HAP-1 (cell line): ENCODE measurements at regions not wholly inside any gene's neighbourhood (a gene's known extent, or its start where the extent isn't known, plus 50 kb on each side); places are given as distances from the start of the nearest gene placed in this dataset.
"Not testable (repeated sequence)": the region's sequence is repeated elsewhere in the genome, so short reads cannot be mapped to it uniquely, and the experiment has no call there.

Source experiments
- DNase-seq, 2 experiments: peaks; one replicate each; pipeline ENCODE4 v3.0.0-alpha.2; 2016 to 2020; ENCODE audit warnings: low spot score in 2 of 2
- H3K27me3 ChIP-seq: fragments of 250-450 bp; sonication (Bioruptor Pico); 2 replicates; pipeline ENCODE4 v1.5.1; 2020; ENCODE audit warnings: low read depth, mild to moderate bottlenecking, moderate library complexity
- H3K36me3 ChIP-seq: fragments of 250-450 bp; sonication (Bioruptor Pico); replicated peaks from 2 replicates; pipeline ENCODE4 v1.5.1; 2020; ENCODE audit warnings: mild to moderate bottlenecking
- H3K4me1 ChIP-seq: fragments of 250-450 bp; sonication (Bioruptor Pico); 2 replicates; pipeline ENCODE4 v1.5.1; 2020; ENCODE audit warnings: mild to moderate bottlenecking
- H3K4me3 ChIP-seq: fragments of 250-450 bp; sonication (Bioruptor Pico); 2 replicates; pipeline ENCODE4 v1.5.1; 2020; ENCODE audit warnings: mild to moderate bottlenecking, moderate library complexity
- H3K9me3 ChIP-seq: fragments of 250-450 bp; sonication (Bioruptor Pico); 2 replicates; pipeline ENCODE4 v1.5.1; 2020; ENCODE audit warnings: mild to moderate bottlenecking, moderate library complexity
- in situ Hi-C: fragments of 300-500 bp; cut with MboI; formaldehyde crosslinking; loops from 3 replicates; pipeline ENCODE4 v1.14.3; 2020; ENCODE audit warnings: low sequenced_read_pairs, inconsistent platforms, mixed read lengths

- H3K4me3 ChIP-seq, in situ Hi-C loops, H3K36me3 ChIP-seq, H3K27me3 ChIP-seq, DNase-seq, H3K9me3 ChIP-seq: not testable (repeated sequence)
- peaks cover 13% of the 10 kb centered on the region for H3K4me1 ChIP-seq
Measured at GRCh38 chr3:75840160-75840559, 54.8 kb upstream of the ZNF717 start.

GRCh38 chr3:75850301-75851008, 65.1 kb upstream of the ZNF717 start:
- H3K36me3 ChIP-seq, H3K27me3 ChIP-seq, H3K9me3 ChIP-seq, in situ Hi-C loops, H3K4me3 ChIP-seq, H3K4me1 ChIP-seq: not testable (repeated sequence)
- peak in 1 of 2 experiments; percentile 32 for DNase-seq

- H3K27me3 ChIP-seq = no peaks in the 10 kb centered on the region
- no peak overlapping the region for H3K4me3 ChIP-seq
- no peaks in the 10 kb centered on the region for H3K4me1 ChIP-seq
- in situ Hi-C loops = no loop called here
- DNase-seq = no peak
- H3K36me3 ChIP-seq = no peaks in the 10 kb centered on the region
- H3K9me3 ChIP-seq = no peaks in the 10 kb centered on the region
Measured at GRCh38 chr3:75863130-75863529, 77.8 kb upstream of the ZNF717 start.

GRCh38 chr3:75863878-75864277, 78.5 kb upstream of the ZNF717 start:
- no peaks in the 10 kb centered on the region for H3K4me1 ChIP-seq
- no peaks in the 10 kb centered on the region for H3K27me3 ChIP-seq
- in situ Hi-C loops = no loop called here
- no peak for DNase-seq
- no peaks in the 10 kb centered on the region for H3K9me3 ChIP-seq
- H3K36me3 ChIP-seq = no peaks in the 10 kb centered on the region
- no peak overlapping the region for H3K4me3 ChIP-seq

GRCh38 chr3:75883719-75884118, 98.4 kb upstream of the ZNF717 start:
- H3K27me3 ChIP-seq, H3K4me1 ChIP-seq, H3K4me3 ChIP-seq, in situ Hi-C loops, H3K9me3 ChIP-seq, H3K36me3 ChIP-seq: not testable (repeated sequence)
- DNase-seq = peak; percentile 18 to 20

GRCh38 chr3:75886971-75887526, 101.7 kb upstream of the ZNF717 start:
- H3K4me1 ChIP-seq = 0 out of 2 replicates have a peak, but pooled peaks cover 2% of the 10 kb centered on the region
- no peak overlapping the region for H3K4me3 ChIP-seq
- DNase-seq = no peak
- in situ Hi-C loops = no loop called here
- no peaks in the 10 kb centered on the region for H3K36me3 ChIP-seq
- no peaks in the 10 kb centered on the region for H3K9me3 ChIP-seq
- H3K27me3 ChIP-seq = no peaks in the 10 kb centered on the region

GRCh38 chr3:75894234-75894633, 108.9 kb upstream of the ZNF717 start:
- Histone ChIP-seq H3K9me3 (no peaks in the 10 kb centered on the region), H3K4me1 (no peaks in the 10 kb centered on the region), H3K36me3 (no peaks in the 10 kb centered on the region), H3K27me3 (no peaks in the 10 kb centered on the region), H3K4me3 (no peak overlapping the region)
- in situ Hi-C loops = no loop called here
- no peak for DNase-seq

- Histone ChIP-seq H3K4me1 (no peaks in the 10 kb centered on the region), H3K9me3 (no peaks in the 10 kb centered on the region), H3K4me3 (no peak overlapping the region), H3K36me3 (no peaks in the 10 kb centered on the region), H3K27me3 (no peaks in the 10 kb centered on the region)
- in situ Hi-C loops = no loop called here
- DNase-seq = no peak
Measured at GRCh38 chr3:75896265-75896664, 110.9 kb upstream of the ZNF717 start.

- H3K27me3 ChIP-seq, H3K36me3 ChIP-seq, in situ Hi-C loops, H3K4me3 ChIP-seq, DNase-seq, H3K9me3 ChIP-seq, H3K4me1 ChIP-seq: not testable (repeated sequence)
Measured at GRCh38 chr3:75901446-75901845, 116.1 kb upstream of the ZNF717 start.

- peaks cover 28% of the 10 kb centered on the region for H3K4me1 ChIP-seq
- H3K36me3 ChIP-seq = no peaks in the 10 kb centered on the region
- peak; percentile 78 to 91 for DNase-seq
- H3K27me3 ChIP-seq = no peaks in the 10 kb centered on the region
- H3K4me3 ChIP-seq = peak overlapping the region; percentile 52
- in situ Hi-C loops = no loop called here
- no peaks in the 10 kb centered on the region for H3K9me3 ChIP-seq
Measured at GRCh38 chr3:75906555-75907112, 121.3 kb upstream of the ZNF717 start.

- H3K36me3 ChIP-seq = no peaks in the 10 kb centered on the region
- in situ Hi-C loops = no loop called here
- DNase-seq = no peak
- H3K27me3 ChIP-seq = no peaks in the 10 kb centered on the region
- H3K4me3 ChIP-seq = no peak overlapping the region
- peaks cover 16% of the 10 kb centered on the region for H3K4me1 ChIP-seq
- no peaks in the 10 kb centered on the region; the same call in 1 of the 2 replicates for H3K9me3 ChIP-seq
Measured at GRCh38 chr3:75913800-75914350, 128.5 kb upstream of the ZNF717 start.

- H3K36me3 ChIP-seq, H3K27me3 ChIP-seq, H3K4me3 ChIP-seq, H3K4me1 ChIP-seq, in situ Hi-C loops, DNase-seq, H3K9me3 ChIP-seq: not testable (repeated sequence)
Measured at GRCh38 chr3:75914741-75915140, 129.4 kb upstream of the ZNF717 start.

GRCh38 chr3:75938921-75939320, 153.6 kb upstream of the ZNF717 start:
- no peaks in the 10 kb centered on the region for H3K9me3 ChIP-seq
- no peak overlapping the region for H3K4me3 ChIP-seq
- in situ Hi-C loops = no loop called here
- peaks cover 13% of the 10 kb centered on the region for H3K4me1 ChIP-seq
- no peaks in the 10 kb centered on the region for H3K36me3 ChIP-seq
- H3K27me3 ChIP-seq = no peaks in the 10 kb centered on the region
- DNase-seq = no peak

- H3K27me3 ChIP-seq = no peaks in the 10 kb centered on the region
- H3K9me3 ChIP-seq = no peaks in the 10 kb centered on the region
- no peak overlapping the region for H3K4me3 ChIP-seq
- H3K4me1 ChIP-seq = peaks cover 3% of the 10 kb centered on the region; the same call in 1 of the 2 replicates
- H3K36me3 ChIP-seq = no peaks in the 10 kb centered on the region
- no peak for DNase-seq
- in situ Hi-C loops = no loop called here
Measured at GRCh38 chr3:75951941-75952340, 166.6 kb upstream of the ZNF717 start.
